OCI-LY3 (cell line): ENCODE measurements at regions not wholly inside any gene's neighbourhood (a gene's known extent, or its start where the extent isn't known, plus 50 kb on each side); places are given as distances from the start of the nearest gene placed in this dataset.

Source experiments
- EZH2phosphoT487 ChIP-seq: fragments of 200-600 bp; shearing (Covaris generic); IDR thresholded peaks from 2 replicates; pipeline ENCODE4 v1.6.1; 2018; ENCODE audit warnings: antibody characterized with exemption, mixed run types, low read depth
- TF ChIP-seq, protein P1 (sequence below): fragments of 200-600, 300-600 bp; sonication (generic); IDR thresholded peaks from 2 replicates; pipeline ENCODE4 v1.5.1; 2014; ENCODE audit warnings: antibody characterized with exemption, low read length, low read depth

DNA sequence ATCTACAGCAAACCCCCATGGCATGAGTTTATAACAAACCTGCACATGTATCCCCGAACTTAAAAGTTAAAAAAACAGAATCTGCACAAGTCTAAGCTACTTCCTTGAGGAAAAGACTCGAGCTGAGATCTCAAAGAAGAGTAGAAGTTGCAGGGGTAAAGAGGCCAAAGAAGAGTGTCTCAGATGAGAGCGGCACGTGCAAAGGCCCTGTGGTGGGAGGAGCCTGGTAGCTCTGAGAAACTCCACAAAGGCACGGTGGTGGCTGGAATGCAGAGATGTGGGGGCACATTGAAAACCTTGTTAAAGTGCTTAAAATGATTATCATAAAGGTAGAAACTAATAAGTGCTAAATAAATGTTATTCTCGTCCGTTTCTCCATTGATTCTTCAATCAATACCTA is 103.2 kb upstream of the GRK3 start:
- TF ChIP-seq, protein P1, sequence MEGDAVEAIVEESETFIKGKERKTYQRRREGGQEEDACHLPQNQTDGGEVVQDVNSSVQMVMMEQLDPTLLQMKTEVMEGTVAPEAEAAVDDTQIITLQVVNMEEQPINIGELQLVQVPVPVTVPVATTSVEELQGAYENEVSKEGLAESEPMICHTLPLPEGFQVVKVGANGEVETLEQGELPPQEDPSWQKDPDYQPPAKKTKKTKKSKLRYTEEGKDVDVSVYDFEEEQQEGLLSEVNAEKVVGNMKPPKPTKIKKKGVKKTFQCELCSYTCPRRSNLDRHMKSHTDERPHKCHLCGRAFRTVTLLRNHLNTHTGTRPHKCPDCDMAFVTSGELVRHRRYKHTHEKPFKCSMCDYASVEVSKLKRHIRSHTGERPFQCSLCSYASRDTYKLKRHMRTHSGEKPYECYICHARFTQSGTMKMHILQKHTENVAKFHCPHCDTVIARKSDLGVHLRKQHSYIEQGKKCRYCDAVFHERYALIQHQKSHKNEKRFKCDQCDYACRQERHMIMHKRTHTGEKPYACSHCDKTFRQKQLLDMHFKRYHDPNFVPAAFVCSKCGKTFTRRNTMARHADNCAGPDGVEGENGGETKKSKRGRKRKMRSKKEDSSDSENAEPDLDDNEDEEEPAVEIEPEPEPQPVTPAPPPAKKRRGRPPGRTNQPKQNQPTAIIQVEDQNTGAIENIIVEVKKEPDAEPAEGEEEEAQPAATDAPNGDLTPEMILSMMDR = no peak
- no peak for TF ChIP-seq EZH2phosphoT487
